Loucy (cell line): ENCODE measurements at regions not wholly inside any gene's neighbourhood (a gene's known extent, or its start where the extent isn't known, plus 50 kb on each side); places are given as distances from the start of the nearest gene placed in this dataset.

Experiments used
- EZH2phosphoT487 ChIP-seq: fragments of 200-600 bp; IDR thresholded peaks from 2 replicates; pipeline ENCODE4 v1.6.1; 2018; ENCODE audit warnings: antibody characterized with exemption, mild to moderate bottlenecking, moderate library complexity, borderline replicate concordance
- TF ChIP-seq, protein P1 (sequence below): fragments of 200-600 bp; sonication (generic); conservative IDR thresholded peaks from 2 replicates; pipeline ENCODE4 v1.5.1; 2014; ENCODE audit warnings: mild to moderate bottlenecking, antibody characterized with exemption, low read length

DNA sequence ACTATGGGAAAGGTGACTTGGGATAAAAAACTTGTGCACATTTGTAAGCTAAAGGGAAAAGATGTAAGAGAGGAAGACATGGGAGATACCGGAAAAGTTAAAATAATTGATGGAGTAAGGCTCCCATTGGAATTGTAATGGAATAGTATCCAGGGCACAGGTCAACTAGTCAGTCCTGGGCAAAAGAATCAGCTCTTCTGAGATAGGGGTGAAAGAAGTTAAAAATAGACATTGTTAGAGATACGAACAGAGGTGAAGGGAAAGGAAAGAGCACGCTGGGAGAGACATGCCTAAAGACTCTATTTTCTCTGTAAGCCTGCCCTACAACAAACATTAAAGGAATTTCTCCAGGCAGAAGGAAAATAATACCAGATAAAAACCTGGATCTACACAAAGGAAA lies 101.6 kb downstream of the SLC41A2 start:
- TF ChIP-seq, protein P1, sequence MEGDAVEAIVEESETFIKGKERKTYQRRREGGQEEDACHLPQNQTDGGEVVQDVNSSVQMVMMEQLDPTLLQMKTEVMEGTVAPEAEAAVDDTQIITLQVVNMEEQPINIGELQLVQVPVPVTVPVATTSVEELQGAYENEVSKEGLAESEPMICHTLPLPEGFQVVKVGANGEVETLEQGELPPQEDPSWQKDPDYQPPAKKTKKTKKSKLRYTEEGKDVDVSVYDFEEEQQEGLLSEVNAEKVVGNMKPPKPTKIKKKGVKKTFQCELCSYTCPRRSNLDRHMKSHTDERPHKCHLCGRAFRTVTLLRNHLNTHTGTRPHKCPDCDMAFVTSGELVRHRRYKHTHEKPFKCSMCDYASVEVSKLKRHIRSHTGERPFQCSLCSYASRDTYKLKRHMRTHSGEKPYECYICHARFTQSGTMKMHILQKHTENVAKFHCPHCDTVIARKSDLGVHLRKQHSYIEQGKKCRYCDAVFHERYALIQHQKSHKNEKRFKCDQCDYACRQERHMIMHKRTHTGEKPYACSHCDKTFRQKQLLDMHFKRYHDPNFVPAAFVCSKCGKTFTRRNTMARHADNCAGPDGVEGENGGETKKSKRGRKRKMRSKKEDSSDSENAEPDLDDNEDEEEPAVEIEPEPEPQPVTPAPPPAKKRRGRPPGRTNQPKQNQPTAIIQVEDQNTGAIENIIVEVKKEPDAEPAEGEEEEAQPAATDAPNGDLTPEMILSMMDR, result no peak
- no peak for TF ChIP-seq EZH2phosphoT487
